Embryonic facial prominence (tissue), 1 donor: ENCODE measurements at regions not wholly inside any gene's neighbourhood (a gene's known extent, or its start where the extent isn't known, plus 50 kb on each side); places are given as distances from the start of the nearest gene placed in this dataset.
"Not testable (repeated sequence)": the region's sequence is repeated elsewhere in the genome, so short reads cannot be mapped to it uniquely, and the experiment has no call there.

Experiments
- DNase-seq: peaks from one replicate; pipeline ENCODE4 v3.0.0-alpha.2; 2016; ENCODE audit errors: extremely low spot score

DNA sequence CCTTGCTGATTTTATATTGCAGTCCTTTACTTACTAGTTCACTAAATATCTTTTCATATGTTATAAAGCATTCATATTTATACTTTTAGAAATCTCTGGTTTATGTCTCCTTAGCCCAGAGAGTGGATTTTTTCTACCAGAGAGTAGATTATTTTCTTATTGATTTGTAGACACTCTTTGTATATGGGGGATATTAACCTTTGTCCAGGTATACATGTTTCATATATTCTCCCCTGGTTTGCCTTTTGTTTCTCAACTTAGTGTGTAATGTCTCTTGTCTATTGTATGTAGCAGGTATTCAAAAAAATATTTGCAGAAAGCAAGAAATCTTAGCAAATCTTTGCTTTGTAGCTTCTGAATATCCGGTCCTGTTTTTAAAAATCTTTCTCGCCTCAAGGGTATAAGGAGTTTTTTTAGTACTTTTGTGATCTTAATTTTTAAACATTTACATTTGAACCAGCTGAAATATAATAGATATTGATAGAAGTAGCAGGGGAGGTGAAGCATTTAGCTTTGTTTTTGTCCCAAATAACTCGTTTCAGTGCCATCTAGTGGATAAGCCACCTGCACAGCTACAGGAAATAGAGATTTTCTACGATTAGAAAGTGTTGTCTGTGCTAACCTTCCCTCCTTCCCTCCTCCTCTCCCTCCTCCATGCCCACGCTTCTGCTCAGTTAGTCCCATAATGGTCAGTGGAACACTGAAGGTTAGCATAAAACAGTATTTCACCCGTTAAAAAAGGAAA lies 97.0 kb downstream of the PHETA1 start:
- no peak for DNase-seq

DNA sequence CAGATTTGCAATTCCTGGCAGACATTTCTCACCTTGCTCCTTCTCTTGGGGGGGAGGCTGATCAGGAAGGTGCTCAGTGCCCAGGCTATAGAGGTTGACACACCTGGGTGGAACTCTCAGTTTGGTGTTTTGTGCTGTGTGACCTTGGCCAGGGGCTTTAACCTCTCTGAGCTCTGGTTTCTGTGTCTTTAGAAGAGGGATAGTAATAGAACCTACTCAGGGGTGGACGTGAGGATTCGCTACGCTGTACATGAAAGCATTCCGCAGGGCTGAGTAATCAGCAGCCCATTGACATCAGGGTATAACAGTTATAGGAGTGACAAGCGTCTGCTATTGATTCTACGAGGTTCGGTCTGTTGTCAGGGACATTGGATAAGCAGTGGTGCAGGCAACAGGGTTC lies 98.1 kb downstream of the PHETA1 start:
- DNase-seq = no peak

DNA sequence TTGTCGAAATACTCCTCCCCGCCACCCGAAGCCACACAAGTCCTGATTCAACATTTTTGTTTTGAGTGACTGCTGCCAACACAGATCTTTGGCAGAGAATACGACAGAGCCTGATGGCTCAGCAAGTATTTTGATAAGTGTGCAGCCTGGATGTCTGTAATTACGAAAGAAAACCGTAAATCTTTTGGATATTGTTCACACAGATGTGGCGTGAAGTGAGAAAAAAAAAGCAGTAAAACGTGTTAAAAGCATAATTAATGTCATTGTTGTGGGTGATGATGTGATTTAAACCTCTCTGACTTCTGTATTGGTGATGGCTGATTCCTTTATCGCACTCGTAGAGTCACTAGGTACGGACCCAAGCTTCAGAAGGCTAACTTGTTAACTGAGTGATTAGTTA lies 98.7 kb downstream of the PHETA1 start:
- DNase-seq = no peak

DNA sequence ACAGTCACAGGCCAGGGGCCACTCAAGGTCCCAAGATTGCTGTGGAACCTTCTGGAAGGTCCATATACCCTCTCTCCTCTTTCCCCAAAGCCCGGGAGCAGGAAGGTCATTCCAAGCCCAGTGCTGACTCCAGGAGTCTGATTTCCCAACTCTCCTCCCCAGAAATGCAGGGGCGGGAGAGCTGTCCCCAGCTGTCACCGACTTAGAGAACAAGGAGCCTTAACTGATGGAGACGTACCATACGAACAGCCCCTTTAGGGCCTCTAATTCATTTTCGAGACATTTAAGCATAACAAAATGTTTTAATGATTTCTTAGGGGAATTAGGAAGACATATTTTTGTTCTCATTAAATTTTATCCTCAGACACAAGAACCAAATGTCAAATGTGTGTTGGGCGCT lies 99.2 kb downstream of the PHETA1 start:
- no peak for DNase-seq

DNA sequence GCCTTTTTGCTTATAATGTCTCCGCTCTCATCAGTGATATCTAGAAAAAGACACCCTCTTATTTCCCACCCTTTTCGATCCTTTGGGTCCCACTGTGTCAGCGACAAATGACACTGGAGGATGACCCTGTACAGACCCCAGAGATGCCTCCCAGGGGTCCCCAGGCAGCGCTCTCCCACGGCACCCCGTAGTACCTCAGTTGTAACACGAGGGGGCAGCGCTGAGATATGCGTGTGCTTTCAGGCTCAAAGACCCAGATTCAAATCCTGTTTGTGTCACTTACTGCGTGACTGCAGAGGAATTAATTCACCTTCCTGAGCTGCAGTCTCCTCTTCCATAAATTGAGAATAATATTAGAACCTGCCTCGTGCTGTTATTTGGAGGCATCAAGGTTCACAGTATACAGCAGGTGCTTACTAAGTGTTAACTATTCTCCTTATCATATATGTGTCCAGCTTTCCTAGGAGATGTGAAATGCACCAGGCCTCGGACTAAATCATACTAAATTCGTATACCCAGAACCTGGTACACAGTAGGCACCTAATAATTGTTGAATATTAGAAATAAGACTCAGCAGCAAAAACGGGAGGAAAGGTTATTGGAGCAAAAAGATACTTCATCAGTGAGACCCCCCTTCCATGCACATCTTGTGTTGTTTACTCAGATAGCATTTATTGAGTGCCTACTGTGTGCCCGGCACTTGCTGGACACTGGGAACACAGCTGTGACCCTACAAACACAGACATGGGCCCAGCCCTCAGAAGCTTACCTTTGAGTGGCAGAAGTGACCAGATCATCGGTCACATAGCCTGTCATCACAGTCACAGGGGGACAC lies 99.9 kb downstream of the PHETA1 start:
- no peak for DNase-seq

DNA sequence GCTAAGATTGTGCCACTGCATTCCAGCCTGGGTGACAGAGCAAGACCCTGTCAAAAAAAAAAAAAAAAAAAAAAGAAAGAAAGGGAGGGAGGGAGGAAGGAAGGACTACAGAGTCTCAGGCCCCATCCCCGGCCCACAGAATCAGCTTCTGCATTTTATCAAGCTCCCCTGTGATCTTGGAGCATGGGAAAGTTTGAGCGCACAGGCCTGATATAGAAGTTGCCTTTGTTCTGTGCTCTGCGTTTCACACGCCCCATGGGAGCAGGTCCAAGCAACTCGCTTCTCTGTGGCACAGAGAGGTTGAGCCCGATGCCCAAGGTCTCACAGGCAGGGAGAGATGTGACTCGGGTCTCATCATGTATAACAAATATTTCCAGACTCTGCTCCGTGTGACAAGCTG lies 101.8 kb downstream of the PHETA1 start:
- DNase-seq = no peak

DNA sequence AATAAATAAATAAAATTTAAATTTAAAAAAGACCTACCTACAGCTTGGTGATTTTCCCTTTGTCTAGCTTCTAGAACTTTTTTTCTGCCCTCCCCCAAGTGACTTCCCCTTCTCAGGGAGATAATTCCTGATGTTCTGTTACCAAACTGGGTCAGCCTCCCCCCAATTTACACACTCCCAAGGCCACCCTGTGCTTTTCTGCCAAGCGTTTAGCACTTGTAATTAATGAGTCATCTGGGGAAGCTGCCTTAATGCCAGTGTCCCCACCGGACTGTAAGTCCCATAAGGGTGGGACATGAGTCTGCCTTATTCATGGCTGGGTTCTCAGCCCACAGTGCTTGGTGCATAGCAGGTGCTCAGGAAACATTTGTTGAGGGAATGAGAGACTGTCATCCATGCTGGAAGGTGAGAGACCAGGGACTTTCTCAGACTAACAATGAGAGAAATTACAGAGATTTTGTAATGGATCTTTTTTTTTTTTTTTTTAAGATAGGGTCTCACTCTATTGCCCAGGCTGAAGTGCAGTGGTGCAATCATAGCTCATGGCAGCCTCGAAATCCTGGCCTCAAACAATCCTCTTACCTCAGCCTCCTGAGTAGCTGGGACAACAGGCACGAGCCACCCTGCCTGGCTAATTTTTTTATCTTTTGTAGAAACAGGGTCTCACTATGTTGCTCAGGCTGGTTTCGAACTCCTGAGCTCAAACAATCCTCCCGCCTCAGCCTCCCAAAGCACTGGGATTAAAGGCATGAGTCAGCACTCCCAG lies 106.8 kb downstream of the PHETA1 start:
- DNase-seq = no peak

DNA sequence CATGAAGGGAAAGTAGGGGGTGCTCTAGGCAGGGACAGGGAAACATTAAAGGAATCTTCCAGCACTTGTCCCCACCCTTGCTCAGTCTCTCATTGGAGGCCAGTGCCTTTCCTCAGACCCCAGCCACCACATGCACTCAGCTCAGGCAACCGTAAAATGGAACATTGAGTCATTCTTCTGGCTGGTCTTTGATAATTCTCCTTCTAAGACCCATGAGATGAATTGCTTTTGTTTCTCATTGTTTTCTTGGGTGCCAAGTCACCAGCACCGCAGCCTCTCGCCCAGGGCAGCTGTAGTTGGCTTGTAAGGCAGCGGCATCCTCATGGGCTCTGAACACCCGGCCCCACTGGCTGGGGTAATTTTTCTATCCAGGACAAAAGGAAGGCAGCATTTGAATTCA lies 108.2 kb downstream of the PHETA1 start:
- no peak for DNase-seq

DNA sequence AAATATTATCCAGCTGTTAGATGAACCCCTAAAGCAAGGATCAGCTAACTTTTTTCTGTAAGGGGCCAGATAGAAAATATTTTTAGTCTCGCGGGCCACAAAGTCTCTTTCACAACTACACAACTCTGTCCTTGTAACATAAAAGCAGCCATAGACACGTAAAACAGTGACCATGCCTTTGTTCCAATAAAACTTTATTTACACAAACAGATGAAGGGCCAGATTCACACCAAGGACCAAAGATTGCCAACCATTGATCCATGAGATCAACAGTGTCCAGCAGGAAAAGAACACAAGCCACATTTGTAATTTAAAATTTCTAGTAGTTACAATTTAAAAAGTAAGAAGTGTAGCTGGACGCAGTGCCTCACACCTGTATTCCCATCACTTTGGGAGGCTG lies 109.7 kb downstream of the PHETA1 start:
- no peak for DNase-seq

DNA sequence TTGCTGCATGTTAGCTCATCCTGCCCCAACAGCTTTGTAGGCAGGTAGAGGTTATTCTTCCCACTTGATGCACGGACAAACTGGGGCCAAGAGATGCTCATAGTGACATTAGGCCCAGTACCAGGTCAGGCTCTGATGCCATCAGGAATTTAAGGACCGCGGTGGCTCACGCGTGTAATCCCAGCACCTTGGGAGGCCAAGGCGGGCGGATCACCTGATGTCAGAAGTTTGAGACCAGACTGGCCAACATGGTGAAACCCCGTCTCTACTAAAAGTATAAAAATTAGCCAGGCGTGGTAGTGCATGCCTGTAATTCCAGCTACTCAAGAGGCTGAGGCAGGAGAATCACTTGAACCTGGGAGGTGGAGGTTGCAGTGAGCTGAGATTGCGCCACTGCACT lies 110.8 kb downstream of the PHETA1 start:
- DNase-seq = not testable (repeated sequence)

DNA sequence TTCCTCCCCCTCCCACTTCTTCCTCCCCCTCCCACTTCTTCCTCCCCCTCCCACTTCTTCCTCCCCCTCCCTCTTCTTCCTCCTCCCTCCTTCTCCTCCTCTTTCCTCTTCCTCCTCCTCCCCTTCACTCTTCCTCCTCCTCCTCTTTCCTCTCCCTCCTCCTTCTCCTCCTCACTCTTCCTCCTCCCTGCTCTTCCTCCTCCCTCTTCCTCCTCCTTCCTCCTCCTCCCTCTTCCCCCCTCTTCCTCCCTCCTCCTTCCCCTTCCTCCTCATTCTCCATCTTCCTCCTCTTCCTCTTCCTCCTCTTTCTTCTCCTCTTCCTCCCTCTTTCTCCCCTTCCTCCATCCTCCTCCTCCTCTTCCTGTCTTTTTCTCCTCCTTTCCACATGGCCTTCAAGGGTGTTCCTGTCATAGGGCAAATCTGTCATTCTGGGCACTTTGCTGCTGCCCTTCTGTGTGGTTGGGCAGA lies 111.4 kb downstream of the PHETA1 start:
- no peak for DNase-seq

DNA sequence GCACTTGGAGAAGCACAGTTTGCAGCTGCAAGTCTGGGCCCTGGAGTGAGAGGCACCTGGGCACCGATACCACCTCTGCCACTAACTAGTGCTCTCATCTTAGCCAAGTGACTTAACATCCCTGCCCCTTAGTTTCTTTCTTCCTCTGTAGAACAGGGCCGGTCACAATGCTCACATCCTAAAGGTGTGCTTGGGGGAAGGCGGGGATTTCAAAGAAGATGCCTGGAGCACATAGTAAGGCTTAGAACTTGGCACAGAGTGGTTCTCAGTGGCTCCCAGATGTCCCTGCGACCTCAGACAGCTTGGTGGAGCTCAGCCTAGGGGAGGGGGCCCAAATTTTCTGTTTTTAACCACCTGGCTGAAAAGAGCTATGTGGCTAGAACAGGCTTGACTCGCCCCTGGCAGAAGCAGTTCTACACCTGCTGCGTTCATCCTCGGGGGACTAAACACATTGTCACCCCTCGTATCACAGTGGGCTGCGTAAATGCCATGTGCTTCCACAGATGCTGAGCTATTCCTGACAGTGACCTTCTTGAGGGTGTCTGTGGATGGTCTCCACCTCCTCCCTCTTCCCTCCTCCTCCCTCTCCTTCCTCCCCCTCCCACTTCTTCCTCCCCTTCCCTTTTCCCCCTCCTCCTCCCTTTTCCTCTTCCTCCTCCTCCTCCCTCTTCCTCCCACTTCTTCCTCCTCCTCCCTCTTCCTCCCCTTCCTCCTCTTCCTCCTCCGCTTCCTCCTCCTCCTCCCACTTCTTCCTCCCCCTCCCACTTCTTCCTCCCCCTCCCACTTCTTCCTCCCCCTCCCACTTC lies 112.1 kb downstream of the PHETA1 start:
- no peak for DNase-seq

DNA sequence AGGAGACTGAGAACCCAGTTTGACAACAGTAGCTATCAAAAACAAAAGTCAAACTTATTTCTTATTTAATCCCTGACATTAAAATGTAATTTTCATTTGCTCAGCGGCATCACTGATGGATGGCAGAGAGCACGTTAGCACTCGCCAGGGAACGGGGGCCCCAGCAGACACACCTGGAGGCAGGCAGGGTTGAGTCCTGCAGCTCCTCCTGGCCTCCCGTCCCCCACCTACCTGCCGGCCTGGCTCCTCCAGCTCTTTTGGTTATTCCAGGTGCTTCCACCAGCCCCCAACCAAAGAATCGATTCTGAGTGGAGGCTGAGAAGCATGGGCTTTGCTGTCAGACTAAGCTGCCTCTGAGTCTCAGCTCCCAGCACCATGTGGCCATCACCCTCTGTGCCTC lies 113.6 kb downstream of the PHETA1 start:
- no peak for DNase-seq

DNA sequence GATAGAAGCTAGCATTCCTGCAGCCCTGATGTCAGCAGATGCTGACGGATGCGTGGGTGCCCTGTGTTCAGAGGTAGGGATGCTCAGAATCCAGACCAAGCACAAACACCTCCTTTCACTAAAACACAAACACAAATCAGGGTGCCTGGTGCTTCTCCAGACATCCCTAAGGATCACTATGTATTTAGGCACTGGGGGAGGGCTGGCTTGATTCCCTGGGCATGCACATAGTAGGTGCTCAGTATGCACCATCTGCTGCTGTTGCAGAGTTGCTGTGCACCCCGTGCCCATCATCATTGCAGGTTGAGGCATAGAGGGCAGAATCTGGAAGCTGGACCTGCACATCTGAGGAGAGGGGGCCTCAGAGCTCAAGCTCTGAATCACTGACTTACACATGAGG lies 114.8 kb downstream of the PHETA1 start:
- DNase-seq = no peak

DNA sequence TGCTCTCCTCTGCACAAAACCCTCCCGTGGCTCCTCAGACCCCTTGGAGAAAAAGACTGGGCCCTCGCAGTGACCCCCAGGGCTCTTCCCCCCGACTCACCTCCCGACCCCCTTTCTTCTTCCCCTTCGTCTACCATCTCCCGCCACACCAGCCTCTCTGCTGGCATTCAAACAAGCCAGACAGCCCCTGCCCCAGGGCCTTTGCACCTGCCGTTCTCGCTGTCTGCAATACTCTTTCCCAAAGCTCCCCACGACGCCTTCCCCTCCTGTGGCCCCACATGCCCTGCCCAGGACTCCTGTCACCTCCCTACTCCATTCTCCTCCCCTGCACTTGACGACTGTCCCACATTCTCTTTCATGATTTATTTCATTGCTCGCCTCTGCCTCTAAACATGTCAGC lies 115.7 kb downstream of the PHETA1 start:
- no peak for DNase-seq

DNA sequence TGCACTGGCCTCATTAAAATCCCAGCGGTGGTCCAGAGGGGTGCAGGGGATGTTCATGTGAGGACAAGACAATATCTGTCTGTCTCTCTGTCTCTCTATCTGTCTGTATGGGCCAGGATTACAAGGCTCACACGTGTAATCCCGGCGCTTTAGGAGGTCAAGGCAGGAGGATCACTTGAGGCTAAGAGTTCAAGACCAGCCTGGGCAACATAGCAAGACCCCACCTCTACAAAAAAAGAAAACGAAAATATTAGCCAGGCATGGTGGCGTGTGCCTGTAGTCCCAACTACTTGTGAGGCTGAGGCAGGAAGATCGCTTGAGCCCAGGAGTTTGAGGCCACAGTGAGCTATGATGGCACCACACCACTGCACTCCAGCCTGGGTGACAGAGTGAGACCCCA lies 117.1 kb downstream of the PHETA1 start:
- DNase-seq = no peak

DNA sequence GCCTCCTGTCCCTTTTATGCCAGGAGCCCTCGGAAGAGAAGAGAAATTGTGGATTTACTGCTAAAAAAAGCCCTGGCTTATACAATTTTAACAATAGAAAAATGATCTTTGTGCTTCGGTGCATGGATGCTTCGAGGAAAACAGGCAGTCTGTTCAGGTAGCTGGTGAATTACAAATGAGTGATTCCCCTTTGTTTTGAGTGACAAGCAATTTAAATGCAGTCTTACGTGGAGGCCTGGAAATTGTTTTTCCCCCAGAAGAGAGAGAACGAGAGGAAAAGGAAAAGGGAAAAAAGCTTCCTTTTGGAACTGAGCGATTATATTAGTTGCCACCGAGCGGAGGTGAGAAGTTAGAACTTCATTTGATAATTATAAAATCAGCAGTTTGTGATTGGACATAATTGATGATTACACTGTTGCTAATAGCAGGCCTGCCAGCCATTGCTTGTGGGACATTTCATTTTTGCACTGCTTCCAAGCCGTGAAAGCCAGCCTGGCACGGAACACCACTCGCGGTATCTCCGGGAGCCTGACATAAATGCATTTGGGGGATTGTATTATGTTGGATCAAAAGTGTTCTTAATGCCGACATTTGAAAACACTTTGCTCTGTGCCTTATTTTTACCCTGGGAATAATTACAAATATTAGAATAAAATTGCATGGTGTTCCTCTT lies 117.7 kb downstream of the PHETA1 start:
- DNase-seq = no peak

DNA sequence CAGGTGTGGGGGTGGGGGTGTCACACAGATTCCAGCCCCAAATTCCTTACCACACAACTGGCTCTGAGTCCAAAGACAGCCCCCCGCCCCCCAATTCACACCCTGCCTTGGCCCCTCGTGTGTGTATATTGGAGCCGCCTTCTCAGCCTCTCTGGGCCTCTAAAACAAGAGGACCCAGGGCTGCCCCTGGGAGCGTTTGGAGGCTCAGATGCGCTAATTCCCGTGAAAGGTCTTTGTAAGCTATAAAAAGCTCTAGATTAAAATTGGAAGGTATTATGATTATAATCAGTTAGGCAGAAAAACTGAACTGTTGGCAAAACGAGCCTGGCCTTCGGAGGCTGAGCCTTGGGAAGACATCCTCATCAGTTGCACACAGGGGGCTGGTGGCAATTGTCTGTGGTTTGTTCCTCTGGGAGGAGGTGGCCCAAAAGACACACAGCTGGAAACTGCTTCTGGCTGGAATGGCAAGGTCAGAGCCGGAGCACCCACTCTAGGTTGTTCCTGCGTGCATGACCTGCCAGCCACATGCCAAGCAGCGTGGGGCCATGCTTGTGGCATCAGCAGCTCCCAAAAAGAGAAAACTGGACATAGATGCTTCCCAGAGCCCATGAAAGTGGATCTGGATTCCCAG lies 118.5 kb downstream of the PHETA1 start:
- no peak for DNase-seq

DNA sequence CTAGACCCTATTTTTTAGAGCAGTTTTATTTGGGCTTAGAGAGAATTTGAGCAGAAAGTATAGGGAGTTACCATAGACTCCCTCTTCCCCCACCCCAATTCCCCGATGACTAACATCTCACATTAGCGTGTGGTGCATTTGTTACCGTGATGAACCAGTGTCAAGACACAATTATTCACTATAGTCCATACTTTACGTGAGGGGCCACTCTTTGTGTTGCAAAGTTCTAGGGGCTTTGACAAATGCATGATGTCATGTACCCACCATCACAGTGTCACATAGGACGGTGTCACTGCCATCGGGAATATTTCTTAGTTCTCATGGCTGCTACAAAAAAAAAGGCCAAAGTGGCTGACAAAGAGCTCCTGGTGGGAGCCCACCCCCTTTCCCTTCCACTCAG lies 119.1 kb downstream of the PHETA1 start:
- DNase-seq = no peak

DNA sequence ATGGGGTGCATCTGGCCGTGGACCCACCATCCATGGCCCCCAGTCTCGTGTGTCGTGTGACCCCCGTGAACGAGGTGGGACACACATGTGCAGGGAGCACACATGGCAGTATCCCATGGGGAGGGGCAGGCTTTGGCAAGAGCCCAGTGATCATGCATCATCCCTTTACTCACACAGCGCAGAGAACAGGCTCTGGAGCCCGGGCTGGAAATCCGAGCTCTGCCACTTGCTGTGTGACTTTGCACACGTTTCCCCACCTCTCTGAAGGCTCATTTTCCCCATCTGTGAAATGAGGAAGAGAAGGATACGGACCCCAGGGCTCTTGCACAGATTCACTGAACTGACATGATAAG lies 119.9 kb downstream of the PHETA1 start:
- no peak for DNase-seq
